ENCODE measurements at regions not wholly inside any gene's neighbourhood (a gene's known extent, or its start where the extent isn't known, plus 50 kb on each side); places are given as distances from the start of the nearest gene placed in this dataset. TPM values are rescaled to one million over a fixed set of nuclear protein-coding genes. Genes with fewer than 3 reads are reported as not detected.

- Histone ChIP-seq H3K9me3 (ENCODE audit: control extremely low read depth in 1 of 3, control insufficient read depth in 2 of 3, insufficient read depth in 1 of 3, low read length in 2 of 3) (no peaks in the 10 kb centered on the region), H3K4me2 (replicated peaks; ENCODE audit: low read depth, low read length, poor library complexity, severe bottlenecking) (no peak overlapping the region), H3K9ac (ENCODE audit: low read length) (no peak overlapping the region), H3K27me3 (replicated peaks in 1 of 4; ENCODE audit: control extremely low read depth in 1 of 4, control insufficient read depth in 3 of 4, insufficient read depth in 4 of 4, low read length in 3 of 4) (no peaks in the 10 kb centered on the region), H3K4me1 (ENCODE audit: control insufficient read depth in 2 of 2, insufficient read depth in 2 of 2, low read length in 2 of 2) (no peaks in the 10 kb centered on the region), H3K27ac (ENCODE audit: low read length in 2 of 2) (no peak overlapping the region), H3K4me3 (ENCODE audit: control extremely low read depth in 1 of 5, extremely low read depth in 1 of 5, insufficient read depth in 1 of 5, low read depth in 2 of 5, low read length in 4 of 5) (no peak overlapping the region), H3K79me2 (ENCODE audit: control insufficient read depth, insufficient read depth, low read length) (no peaks in the 10 kb centered on the region), H2AFZ (ENCODE audit: insufficient read depth, low read depth, low read length, poor library complexity, severe bottlenecking) (no peak overlapping the region), H3K36me3 (replicated peaks in 1 of 2; ENCODE audit: control extremely low read depth in 1 of 2, control insufficient read depth in 1 of 2, extremely low read depth in 1 of 2, insufficient read depth in 2 of 2, low read length in 1 of 2) (no peaks in the 10 kb centered on the region), H4K20me1 (ENCODE audit: control insufficient read depth, insufficient read depth, low read length, poor library complexity, severe bottlenecking) (no peaks in the 10 kb centered on the region)
- Mint-ChIP-seq H3K27ac (no peak overlapping the region), H3K27me3 (no peaks in the 10 kb centered on the region), H3K9me3 (ENCODE audit: insufficient read depth) (no peaks in the 10 kb centered on the region), H3K4me3 (no peak overlapping the region), H3K4me1 (peaks cover 9% of the 10 kb centered on the region)
- TF ChIP-seq EZH2 (IDR thresholded peaks at IDR 0.05; ENCODE audit: borderline replicate concordance, insufficient read depth, low read depth, low read length, poor library complexity, severe bottlenecking): no peak
- TF ChIP-seq CTCF (IDR thresholded peaks at IDR 0.05): no peak
- ATAC-seq (ENCODE audit: low read depth) (no peak), DNase-seq (no peak)
- CTCF ChIA-PET: no interaction called here
- WGBS (ENCODE audit: insufficient coverage): 100% methylated on average over 1 of the region's 2 CpGs
- POLR2A ChIA-PET: no interaction called here
- intact Hi-C loops (cut with micrococcal nuclease): no loop called here
Observed at GRCh38 chr7:136027160-136027559, 50.0 kb upstream of the MTPN start.

Small RNAs in the stretch of these regions (small RNA-seq; reads per million reads assigned to genes)
- not detected for gene RF00019 (ENCODE audit: insufficient read length, low read depth, low replicate concordance)

Measured in B cell (primary cell).